Mesenchymal stem cell (in vitro differentiated cells and primary cell): ENCODE measurements at regions not wholly inside any gene's neighbourhood (a gene's known extent, or its start where the extent isn't known, plus 50 kb on each side); places are given as distances from the start of the nearest gene placed in this dataset.

Experiments
- DNase-seq: peaks from one replicate; pipeline ENCODE4 v3.0.0-alpha.2; 2013
- H2AFZ ChIP-seq: one replicate; pipeline ENCODE4 v1.6.1; 2013; ENCODE audit warnings: low read depth, mild to moderate bottlenecking, control low read depth, inconsistent platforms, low read length, moderate library complexity
- H2AK5ac ChIP-seq: 2 replicates; pipeline ENCODE4 v1.6.1; 2013; ENCODE audit warnings: low read length, moderate library complexity, mild to moderate bottlenecking, inconsistent platforms; ENCODE audit not compliant: severe bottlenecking
- H2BK120ac ChIP-seq: one replicate; pipeline ENCODE4 v1.6.1; 2013; ENCODE audit warnings: low read depth, mild to moderate bottlenecking, inconsistent platforms, low read length, moderate library complexity
- H2BK12ac ChIP-seq, 2 experiments: one replicate each; pipeline ENCODE4 v1.6.1; 2013; ENCODE audit warnings: inconsistent platforms in 2 of 2, low read length in 2 of 2, mild to moderate bottlenecking in 2 of 2, moderate library complexity in 2 of 2, control low read depth in 1 of 2
- H2BK15ac ChIP-seq: one replicate; pipeline ENCODE4 v1.6.1; 2013; ENCODE audit warnings: mild to moderate bottlenecking, low read depth, inconsistent platforms; ENCODE audit not compliant: poor library complexity, severe bottlenecking
- H2BK5ac ChIP-seq: 2 replicates; pipeline ENCODE4 v1.6.1; 2013; ENCODE audit warnings: low read depth, mild to moderate bottlenecking, low read length, control low read depth, inconsistent platforms; ENCODE audit not compliant: poor library complexity, severe bottlenecking
- H3K14ac ChIP-seq, 2 experiments: one replicate each; pipeline ENCODE4 v1.6.1; 2013; ENCODE audit warnings: inconsistent platforms in 2 of 2, low read length in 2 of 2, control low read depth in 1 of 2, mild to moderate bottlenecking in 1 of 2, moderate library complexity in 1 of 2
- H3K18ac ChIP-seq, 2 experiments: one replicate each; pipeline ENCODE4 v1.6.1; 2013; ENCODE audit warnings: inconsistent platforms in 2 of 2, low read length in 2 of 2, control low read depth in 1 of 2, low read depth in 1 of 2, mild to moderate bottlenecking in 1 of 2
- H3K23ac ChIP-seq, 2 experiments: one replicate each; pipeline ENCODE4 v1.6.1; 2013; ENCODE audit warnings: inconsistent platforms in 2 of 2, low read length in 2 of 2, mild to moderate bottlenecking in 2 of 2, moderate library complexity in 2 of 2, control low read depth in 1 of 2
- H3K27ac ChIP-seq: 2 replicates; pipeline ENCODE4 v1.5.1; 2013; ENCODE audit warnings: mild to moderate bottlenecking, moderate library complexity, low read length, control low read depth, inconsistent platforms; ENCODE audit not compliant: poor library complexity, severe bottlenecking
- H3K27me3 ChIP-seq, 2 experiments: 2 replicates each; pipeline versions ENCODE4 v1.6.1 to v1.7.0; 2013; ENCODE audit warnings: low read length in 2 of 2, mild to moderate bottlenecking in 2 of 2, moderate library complexity in 2 of 2, control low read depth in 1 of 2, inconsistent platforms in 1 of 2; ENCODE audit not compliant: control insufficient read depth in 1 of 2, insufficient read depth in 1 of 2
- H3K36me3 ChIP-seq, 2 experiments: 2 replicates each; pipeline versions ENCODE4 v1.6.1 to v1.7.0; 2013; ENCODE audit warnings: low read length in 2 of 2, control low read depth in 1 of 2, inconsistent platforms in 1 of 2, low read depth in 1 of 2, mild to moderate bottlenecking in 1 of 2; ENCODE audit not compliant: insufficient read depth in 2 of 2, control insufficient read depth in 1 of 2
- H3K4ac ChIP-seq, 2 experiments: one replicate each; pipeline ENCODE4 v1.6.1; 2013; ENCODE audit warnings: inconsistent platforms in 2 of 2, low read length in 2 of 2, mild to moderate bottlenecking in 2 of 2, moderate library complexity in 2 of 2, control low read depth in 1 of 2, low read depth in 1 of 2
- H3K4me1 ChIP-seq: 2 replicates; pipeline ENCODE4 v1.6.1; 2013; ENCODE audit warnings: low read depth, low read length, control low read depth; ENCODE audit not compliant: control insufficient read depth, insufficient read depth
- H3K4me2 ChIP-seq: 2 replicates; pipeline ENCODE4 v1.6.1; 2013; ENCODE audit warnings: low read length, mild to moderate bottlenecking, inconsistent platforms; ENCODE audit not compliant: poor library complexity, severe bottlenecking
- H3K4me3 ChIP-seq, 2 experiments: 2 replicates each; pipeline versions ENCODE4 v1.5.1 to v1.7.0; 2013; ENCODE audit warnings: low read length in 2 of 2, mild to moderate bottlenecking in 2 of 2, control low read depth in 1 of 2, low read depth in 1 of 2; ENCODE audit not compliant: insufficient read depth in 1 of 2
- H3K79me1 ChIP-seq: replicated peaks from 2 replicates; pipeline ENCODE4 v1.6.1; 2013; ENCODE audit warnings: mild to moderate bottlenecking, control low read depth, low read length, inconsistent platforms; ENCODE audit not compliant: poor library complexity, severe bottlenecking
- H3K9ac ChIP-seq: 2 replicates; pipeline ENCODE4 v1.7.0; 2013; ENCODE audit warnings: mild to moderate bottlenecking, low read length, moderate library complexity
- H3K9me3 ChIP-seq: 2 replicates; pipeline ENCODE4 v1.7.0; 2013; ENCODE audit warnings: mild to moderate bottlenecking, low read length; ENCODE audit not compliant: control insufficient read depth
- H4K8ac ChIP-seq: one replicate; pipeline ENCODE4 v1.6.1; 2013; ENCODE audit warnings: inconsistent platforms, mild to moderate bottlenecking, low read length, moderate library complexity
- H4K91ac ChIP-seq: one replicate; pipeline ENCODE4 v1.6.1; 2013; ENCODE audit warnings: mild to moderate bottlenecking, low read length, inconsistent platforms
- WGBS: methylation state at CpG from one replicate; pipeline ENCODE4 v1.1.7; 2013; ENCODE audit warnings: mixed read lengths; 5-methylcytosine and 5-hydroxymethylcytosine counted together

DNA sequence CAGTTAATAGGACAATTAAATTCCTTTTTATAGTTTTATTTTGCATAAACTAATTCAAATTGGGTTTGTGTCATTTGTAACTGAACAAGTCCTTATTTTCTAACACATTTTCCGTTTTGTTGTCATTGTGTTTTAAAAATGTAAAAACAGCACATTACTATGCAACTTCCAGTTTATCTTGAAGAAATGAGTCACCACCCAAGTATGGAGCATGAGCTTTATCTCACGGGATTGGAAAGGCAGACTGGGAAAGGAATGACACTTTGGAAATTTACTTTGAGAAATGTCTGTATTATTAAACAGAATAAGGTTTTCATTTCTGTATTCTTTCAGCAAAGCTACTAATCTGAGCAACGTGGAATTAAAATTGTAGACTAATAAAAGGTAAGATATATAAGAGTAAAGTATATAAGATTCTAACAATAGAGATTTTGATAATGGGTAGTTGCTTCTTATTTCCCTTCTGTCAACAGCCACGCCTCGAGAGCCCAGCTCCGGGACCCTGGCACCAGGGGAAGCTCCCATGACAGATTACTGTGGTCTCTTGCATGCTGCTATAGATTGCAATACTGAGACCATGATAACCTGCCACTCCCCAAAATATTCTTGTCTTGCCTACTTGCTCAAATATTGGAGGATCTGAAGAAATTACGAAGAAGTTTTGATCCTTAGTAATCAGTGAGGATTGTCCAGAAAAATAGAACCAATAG is 433.1 kb downstream of the CHSY3 start:
- Histone ChIP-seq H3K18ac (no peak overlapping the region), H3K27me3 (no peaks in the 10 kb centered on the region), H4K91ac (no peak overlapping the region), H2BK5ac (no peak overlapping the region), H3K9me3 (no peaks in the 10 kb centered on the region), H3K79me1 (no peaks in the 10 kb centered on the region), H3K23ac (no peak overlapping the region), H3K4me3 (no peak overlapping the region), H3K27ac (no peak overlapping the region), H2BK12ac (no peak overlapping the region), H3K4me2 (no peak overlapping the region), H2BK15ac (no peak overlapping the region), H2BK120ac (no peak overlapping the region), H3K36me3 (no peaks in the 10 kb centered on the region), H3K14ac (no peak overlapping the region), H3K4ac (no peak overlapping the region), H3K9ac (peak overlapping the region; percentile 7), H2AFZ (no peak overlapping the region), H2AK5ac (no peak overlapping the region), H4K8ac (no peak overlapping the region), H3K4me1 (no peaks in the 10 kb centered on the region)
- DNase-seq = peak; percentile 84
- 34% methylated on average over 4 of the region's 7 CpGs for WGBS

DNA sequence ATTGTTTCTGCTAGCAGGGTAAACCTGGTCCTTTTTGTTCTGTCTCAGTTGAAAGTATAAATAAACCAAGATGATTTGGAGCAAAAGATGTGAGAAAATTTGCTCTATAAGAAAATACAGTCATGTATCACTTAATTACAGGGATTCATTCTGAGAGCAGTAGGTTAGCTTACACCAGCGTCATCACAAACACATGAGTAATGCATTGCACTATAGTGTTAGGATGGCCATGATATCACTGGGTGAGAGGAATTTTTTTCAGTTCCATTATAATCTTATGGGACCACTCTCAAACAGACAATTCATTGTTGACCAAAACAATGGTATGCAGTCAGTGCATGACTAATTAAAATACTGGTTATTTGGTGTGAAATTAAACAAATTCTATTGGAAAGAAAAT is 430.9 kb downstream of the CHSY3 start:
- Histone ChIP-seq H2BK5ac (no peak overlapping the region), H2BK120ac (no peak overlapping the region), H3K27ac (no peak overlapping the region), H3K23ac (no peak overlapping the region), H3K79me1 (no peaks in the 10 kb centered on the region), H3K27me3 (no peaks in the 10 kb centered on the region), H2BK12ac (no peak overlapping the region), H3K14ac (no peak overlapping the region), H3K4me3 (no peak overlapping the region), H2AFZ (no peak overlapping the region), H3K4ac (no peak overlapping the region), H3K4me2 (no peak overlapping the region), H3K9me3 (no peaks in the 10 kb centered on the region), H2AK5ac (no peak overlapping the region), H3K9ac (no peak overlapping the region), H3K18ac (no peak overlapping the region), H4K91ac (no peak overlapping the region), H2BK15ac (no peak overlapping the region), H4K8ac (no peak overlapping the region), H3K36me3 (no peaks in the 10 kb centered on the region), H3K4me1 (no peaks in the 10 kb centered on the region)
- no CpG with 5 or more reads among the region's 1 CpG for WGBS
- DNase-seq = peak; percentile 46

DNA sequence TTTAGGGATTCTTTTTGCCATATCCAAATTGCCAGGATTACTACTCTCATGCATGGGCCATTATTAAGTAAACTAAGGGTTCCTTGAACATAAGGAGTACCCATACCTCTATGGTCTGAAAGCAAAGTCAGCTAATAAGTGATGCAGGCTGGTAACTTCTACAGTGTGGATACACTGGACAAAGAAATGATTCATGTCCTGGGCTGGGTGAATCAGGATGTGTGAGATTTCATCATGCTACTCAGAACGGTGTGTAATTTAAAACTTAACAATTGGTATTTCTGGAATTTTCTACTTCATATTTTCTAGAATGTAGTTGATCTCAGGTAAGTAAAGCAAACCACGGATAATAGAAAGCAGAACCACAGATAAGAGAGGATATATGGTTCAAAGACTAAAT is 428.8 kb downstream of the CHSY3 start:
- Histone ChIP-seq H2BK12ac (no peak overlapping the region), H3K9me3 (no peaks in the 10 kb centered on the region), H2AK5ac (no peak overlapping the region), H3K4ac (no peak overlapping the region), H4K8ac (no peak overlapping the region), H4K91ac (no peak overlapping the region), H3K4me1 (no peaks in the 10 kb centered on the region), H2BK15ac (no peak overlapping the region), H3K4me3 (no peak overlapping the region), H3K14ac (no peak overlapping the region), H3K9ac (no peak overlapping the region), H3K79me1 (no peaks in the 10 kb centered on the region), H2BK120ac (no peak overlapping the region), H3K4me2 (no peak overlapping the region), H3K36me3 (no peaks in the 10 kb centered on the region), H3K18ac (no peak overlapping the region), H2BK5ac (no peak overlapping the region), H3K27me3 (no peaks in the 10 kb centered on the region), H3K23ac (no peak overlapping the region), H3K27ac (no peak overlapping the region), H2AFZ (no peak overlapping the region)
- DNase-seq = peak; percentile 46
- WGBS = no CpG with 5 or more reads among the region's 2 CpGs

DNA sequence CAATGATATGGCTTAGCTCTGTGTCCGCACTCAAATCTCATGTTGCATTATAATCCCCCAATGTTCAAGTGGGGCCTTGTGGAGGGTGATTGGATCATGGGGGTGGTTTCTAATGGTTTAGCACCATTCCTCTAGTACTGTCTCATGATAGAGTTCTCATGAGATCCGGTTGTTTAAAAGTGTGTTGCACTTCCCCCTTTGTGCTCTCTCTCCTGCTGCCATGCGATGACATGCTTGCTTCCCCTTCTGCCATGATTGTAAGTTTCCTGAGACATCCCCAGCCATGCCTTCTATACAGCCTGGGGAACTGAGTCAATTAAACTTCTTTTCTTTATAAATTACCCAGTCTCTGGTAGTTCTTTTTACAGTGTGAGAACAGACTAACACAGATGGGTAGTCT is 427.1 kb downstream of the CHSY3 start:
- H3K14ac ChIP-seq = no peak overlapping the region
- no peak overlapping the region for H3K18ac ChIP-seq
- H2BK120ac ChIP-seq = no peak overlapping the region
- no peak overlapping the region for H3K4me3 ChIP-seq
- WGBS = 100% methylated on average over 3 of the region's 3 CpGs
- no peak overlapping the region for H3K4ac ChIP-seq
- no peaks in the 10 kb centered on the region for H3K9me3 ChIP-seq
- H3K27me3 ChIP-seq = no peaks in the 10 kb centered on the region
- DNase-seq = no peak
- no peak overlapping the region for H3K27ac ChIP-seq
- no peak overlapping the region for H3K4me2 ChIP-seq
- H3K23ac ChIP-seq = no peak overlapping the region
- H3K36me3 ChIP-seq = no peaks in the 10 kb centered on the region
- no peak overlapping the region for H2AK5ac ChIP-seq
- no peak overlapping the region for H2BK12ac ChIP-seq
- H3K79me1 ChIP-seq = no peaks in the 10 kb centered on the region
- H3K4me1 ChIP-seq = no peaks in the 10 kb centered on the region
- no peak overlapping the region for H2AFZ ChIP-seq
- no peak overlapping the region for H3K9ac ChIP-seq
- H2BK5ac ChIP-seq = no peak overlapping the region
- H4K8ac ChIP-seq = no peak overlapping the region
- H2BK15ac ChIP-seq = no peak overlapping the region
- H4K91ac ChIP-seq = no peak overlapping the region
